Activated CD8-positive, alpha-beta memory T cell treated with anti-CD3 and anti-CD28 coated beads, Interleukin-2, amount 50 U/mL, for 24 hours (primary cell): ENCODE measurements at regions not wholly inside any gene's neighbourhood (a gene's known extent, or its start where the extent isn't known, plus 50 kb on each side); places are given as distances from the start of the nearest gene placed in this dataset.
"Not testable (repeated sequence)": the region's sequence is repeated elsewhere in the genome, so short reads cannot be mapped to it uniquely, and the experiment has no call there.

Experiments used
- DNase-seq: peaks from one replicate; pipeline ENCODE4 v3.0.0-alpha.2; 2020; ENCODE audit errors: extremely low read depth

DNA sequence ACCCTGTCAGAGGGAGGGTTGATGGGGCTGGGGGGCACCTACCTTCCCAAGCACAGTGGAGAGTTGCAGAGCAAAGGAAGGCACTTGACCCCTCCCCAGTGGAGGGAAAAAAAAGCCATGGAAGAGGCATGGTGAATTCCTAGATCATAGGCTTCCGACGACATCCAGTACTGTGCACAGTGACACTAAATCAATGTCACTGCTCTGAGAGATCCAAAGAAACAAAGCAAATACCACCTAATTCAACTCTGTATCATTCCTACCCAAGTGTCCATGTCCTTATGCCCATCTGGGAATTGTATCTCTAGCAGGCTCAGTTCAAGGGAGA is 344.2 kb upstream of the NCAM1 start:
- DNase-seq: no peak

DNA sequence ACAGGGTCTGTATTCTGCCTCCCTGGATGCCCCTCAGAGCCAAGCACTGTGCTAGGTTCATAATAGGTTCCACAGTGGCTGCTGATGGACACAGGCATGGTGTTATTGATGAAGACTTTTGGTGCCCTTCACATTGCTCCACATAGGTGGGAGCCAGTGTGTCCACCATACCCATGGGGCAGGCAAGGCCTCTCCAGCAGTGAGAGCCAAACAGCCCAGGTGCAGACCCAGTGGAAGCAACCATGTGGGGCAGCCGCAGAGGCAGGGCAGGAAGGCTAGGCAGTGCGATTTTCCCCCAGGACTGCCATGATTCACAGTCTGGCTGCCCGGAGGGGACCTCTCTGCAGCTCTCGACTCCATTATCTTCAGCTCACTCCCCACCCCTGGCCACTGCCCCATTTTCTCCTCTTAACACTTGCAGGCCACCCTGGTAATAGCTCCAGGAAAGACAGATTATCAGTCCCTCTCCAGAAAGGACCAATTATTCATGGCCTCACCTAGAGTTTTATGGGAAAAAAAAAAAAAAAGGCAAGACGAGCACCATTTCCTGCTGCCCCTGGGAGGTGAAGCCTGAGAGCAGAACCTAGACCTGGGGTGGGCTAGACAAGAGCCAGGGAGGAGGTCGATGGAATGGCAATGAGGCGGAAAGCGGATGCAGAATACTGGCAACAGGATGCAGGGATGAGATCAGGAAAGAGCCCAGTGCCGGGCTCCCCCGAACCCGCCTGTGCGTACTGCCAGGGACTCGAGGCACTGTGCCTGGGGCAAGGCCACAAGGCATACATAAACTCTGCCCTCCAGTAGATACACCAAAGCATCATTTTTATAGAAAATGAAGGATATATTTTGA is 343.0 kb upstream of the NCAM1 start:
- DNase-seq: no peak

GRCh38 chr11:112619106-112619505 is 342.1 kb upstream of the NCAM1 start:
- no peak for DNase-seq

DNA sequence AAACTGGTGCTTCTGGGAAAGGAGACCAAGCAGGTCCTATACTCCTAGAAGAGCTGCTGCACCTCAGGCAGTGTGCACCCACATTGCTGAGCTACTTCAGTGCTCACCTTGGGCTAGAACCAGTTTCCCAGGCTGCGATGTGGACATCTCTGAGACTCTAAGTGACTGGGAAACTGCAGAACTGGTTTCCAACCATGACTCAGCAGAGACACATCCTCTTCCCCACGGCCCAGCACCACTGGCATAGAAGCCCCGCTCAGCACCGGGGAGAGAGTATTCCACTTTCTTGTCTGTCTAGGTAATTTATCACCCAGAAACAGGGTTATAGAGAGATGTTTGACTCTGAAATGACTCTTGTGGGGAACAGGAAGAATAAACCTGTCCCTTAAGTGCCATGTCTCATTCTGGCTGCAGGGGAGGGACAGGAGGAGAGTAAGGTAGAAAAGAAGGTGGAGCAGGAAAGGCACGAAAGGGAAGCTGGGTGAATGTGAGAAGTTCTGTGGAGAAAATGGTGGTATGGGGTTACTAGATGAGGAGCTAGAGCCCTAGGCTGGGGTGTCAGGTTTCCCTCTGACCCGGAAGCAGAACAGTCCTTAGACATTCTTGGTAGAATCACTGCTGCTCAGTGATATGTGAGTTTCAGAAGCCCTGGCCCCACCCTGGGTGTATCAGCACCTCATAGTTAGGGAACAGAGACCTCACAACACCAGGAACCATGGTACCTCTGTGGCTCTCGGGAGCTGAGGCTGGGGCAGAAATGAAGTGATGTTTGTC is 340.4 kb upstream of the NCAM1 start:
- no peak for DNase-seq

DNA sequence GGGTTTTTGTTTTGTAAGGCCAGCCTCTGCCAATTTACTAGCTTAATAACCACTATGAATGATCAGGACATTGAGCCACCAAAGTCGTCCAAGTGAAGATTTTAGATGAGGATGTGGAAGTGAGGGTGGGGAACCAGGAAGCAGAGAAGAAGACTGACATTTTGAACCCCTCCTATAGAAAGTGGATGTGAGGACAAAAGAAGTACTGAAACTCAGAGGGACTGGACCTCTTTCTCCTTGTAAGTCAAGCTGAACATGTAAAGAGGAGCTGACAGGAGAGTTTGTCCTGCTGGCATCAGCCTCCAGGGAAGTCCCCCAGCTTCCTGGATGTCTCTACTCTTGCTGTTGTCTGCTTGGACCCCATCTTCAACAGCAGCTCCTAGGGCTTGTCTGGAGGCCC is 338.2 kb upstream of the NCAM1 start:
- DNase-seq: no peak

DNA sequence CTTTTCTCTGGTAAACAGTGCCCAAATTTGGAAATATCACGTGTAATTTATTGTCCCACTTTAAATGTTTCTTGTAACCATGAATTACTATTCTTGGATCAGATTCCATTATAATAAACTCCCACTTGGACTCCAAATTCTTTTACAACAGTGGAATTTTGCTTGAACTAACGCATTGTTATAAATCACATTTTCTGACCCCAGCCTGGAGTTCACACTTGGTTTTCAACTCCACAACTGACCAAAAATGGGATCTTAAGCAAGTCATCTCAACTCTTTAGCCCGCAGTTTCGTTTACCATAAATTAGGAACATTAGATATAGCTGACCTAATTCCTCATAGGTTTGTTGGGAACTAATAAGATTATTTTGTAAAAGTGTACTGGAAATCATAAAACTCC is 336.8 kb upstream of the NCAM1 start:
- DNase-seq: no peak

GRCh38 chr11:112624971-112625370 is 336.2 kb upstream of the NCAM1 start:
- not testable (repeated sequence) for DNase-seq

- no peak for DNase-seq
These were observed 335.4 kb upstream of the NCAM1 start for GRCh38 chr11:112625814-112626213.

DNA sequence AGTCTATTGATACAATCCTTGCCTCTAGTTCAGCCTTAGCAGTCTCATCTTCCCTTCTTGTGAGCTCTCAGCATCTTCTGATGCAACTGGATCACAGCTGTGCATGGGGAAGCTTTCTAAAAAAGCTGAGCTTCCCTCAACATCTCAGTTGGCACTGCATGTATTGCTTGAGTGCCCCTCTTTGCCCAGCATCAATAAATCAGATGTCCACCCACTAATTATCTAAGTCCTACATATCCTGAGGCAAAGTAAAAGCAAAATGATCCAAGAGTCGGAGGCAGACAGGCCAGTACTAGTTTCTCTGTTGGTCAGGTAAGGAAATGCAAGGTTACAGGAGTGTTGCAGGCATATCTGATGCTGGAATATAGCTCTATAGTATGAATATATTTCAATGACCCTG is 334.5 kb upstream of the NCAM1 start:
- DNase-seq: no peak

GRCh38 chr11:112627588-112628045 is 333.6 kb upstream of the NCAM1 start:
- no peak for DNase-seq

- DNase-seq: no peak
These were observed 332.5 kb upstream of the NCAM1 start for GRCh38 chr11:112628676-112629075.

DNA sequence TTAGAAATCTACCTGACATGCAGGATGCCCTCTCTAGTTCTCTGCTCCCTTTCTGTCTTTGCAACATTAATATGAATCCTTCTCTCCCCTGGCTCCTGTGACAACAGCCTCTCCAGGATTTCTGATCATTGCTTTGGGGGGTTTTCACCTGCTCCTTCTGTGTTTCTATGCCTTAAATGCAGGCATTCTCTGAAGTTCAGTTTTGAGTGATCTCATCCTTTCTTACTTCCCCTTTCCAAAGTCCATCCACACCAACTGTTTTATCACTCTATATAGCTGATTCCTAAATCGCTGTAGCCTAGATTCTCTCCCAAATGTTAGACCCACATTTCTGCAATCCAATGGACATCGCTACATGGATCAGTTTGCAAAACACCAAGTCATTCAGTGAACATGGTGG is 330.7 kb upstream of the NCAM1 start:
- DNase-seq: no peak

- no peak for DNase-seq
These were observed 329.9 kb upstream of the NCAM1 start for GRCh38 chr11:112631333-112631732.

DNA sequence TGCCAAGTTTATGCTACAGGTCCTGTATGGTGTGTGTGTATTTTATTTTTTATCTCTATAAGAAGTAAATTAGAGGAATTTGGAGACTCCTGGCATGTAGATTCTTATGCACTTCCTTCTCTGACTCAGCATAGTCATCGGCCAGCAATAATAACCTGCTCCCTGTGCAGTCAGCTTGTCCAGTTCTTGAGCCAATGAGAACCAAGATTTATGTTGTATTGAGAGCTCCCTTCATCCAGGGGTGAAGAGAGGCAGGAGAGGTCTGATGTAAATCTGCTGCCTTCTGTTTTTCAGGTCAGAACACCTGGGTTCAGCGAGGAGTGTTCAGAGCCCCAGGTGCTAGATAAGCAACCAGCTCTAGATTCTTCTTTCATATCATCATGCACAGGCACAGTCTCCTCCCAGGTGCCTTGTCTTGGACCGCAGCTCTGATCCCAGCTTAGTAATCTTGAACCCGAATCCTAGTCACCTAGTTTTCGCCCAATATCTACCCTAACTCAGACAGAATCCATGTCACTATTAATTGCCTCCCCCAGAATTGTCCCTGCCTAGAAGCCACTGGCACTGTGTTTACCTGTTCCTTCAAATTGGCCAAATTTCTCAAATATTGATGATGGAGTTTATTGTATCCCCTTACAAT is 328.2 kb upstream of the NCAM1 start:
- DNase-seq: no peak

DNA sequence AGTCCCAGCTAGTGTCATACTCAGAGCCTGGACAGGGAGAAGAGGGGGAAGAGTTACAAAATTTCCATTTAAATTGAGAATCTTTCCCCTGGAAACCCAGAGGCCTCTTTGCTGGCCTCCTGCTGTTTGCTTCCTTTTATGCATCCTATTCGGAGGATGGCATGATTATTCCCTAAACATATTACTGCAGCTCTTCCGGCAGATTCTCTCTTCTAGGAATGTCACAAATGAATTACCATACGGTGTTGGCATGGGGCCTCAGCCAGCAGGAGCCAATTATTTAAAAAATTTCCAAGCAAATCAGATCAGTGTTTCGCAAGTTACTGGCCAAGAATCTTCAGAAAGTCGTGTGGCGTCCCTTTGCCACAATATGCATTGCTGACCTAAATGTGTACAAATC is 326.7 kb upstream of the NCAM1 start:
- no peak for DNase-seq

- no peak for DNase-seq
These were observed 326.1 kb upstream of the NCAM1 start for GRCh38 chr11:112634995-112635737.

DNA sequence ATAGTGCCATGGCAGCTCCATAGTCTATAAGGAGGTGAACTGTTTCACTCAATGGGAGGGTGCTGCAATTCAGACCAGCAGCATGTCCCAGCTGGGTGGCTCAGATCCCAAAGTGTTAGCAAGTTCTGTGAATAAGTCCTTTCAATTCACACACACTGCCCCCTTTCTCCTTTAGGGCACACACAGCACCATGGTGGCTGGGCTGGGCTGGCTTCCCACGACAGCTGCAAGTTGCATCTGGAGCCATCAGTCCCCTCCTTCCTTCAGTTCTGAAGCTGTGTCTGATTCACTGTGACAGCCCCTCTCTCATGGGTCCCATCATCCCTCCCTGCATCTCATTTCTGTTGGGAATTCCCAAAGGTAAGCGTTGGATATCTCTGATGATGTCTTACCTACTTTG is 324.1 kb upstream of the NCAM1 start:
- DNase-seq: no peak

- DNase-seq: no peak
These were observed 323.3 kb upstream of the NCAM1 start for GRCh38 chr11:112637876-112638275.

- no peak for DNase-seq
These were observed 321.8 kb upstream of the NCAM1 start for GRCh38 chr11:112639469-112639868.

GRCh38 chr11:112643416-112643815 is 317.8 kb upstream of the NCAM1 start:
- no peak for DNase-seq

DNA sequence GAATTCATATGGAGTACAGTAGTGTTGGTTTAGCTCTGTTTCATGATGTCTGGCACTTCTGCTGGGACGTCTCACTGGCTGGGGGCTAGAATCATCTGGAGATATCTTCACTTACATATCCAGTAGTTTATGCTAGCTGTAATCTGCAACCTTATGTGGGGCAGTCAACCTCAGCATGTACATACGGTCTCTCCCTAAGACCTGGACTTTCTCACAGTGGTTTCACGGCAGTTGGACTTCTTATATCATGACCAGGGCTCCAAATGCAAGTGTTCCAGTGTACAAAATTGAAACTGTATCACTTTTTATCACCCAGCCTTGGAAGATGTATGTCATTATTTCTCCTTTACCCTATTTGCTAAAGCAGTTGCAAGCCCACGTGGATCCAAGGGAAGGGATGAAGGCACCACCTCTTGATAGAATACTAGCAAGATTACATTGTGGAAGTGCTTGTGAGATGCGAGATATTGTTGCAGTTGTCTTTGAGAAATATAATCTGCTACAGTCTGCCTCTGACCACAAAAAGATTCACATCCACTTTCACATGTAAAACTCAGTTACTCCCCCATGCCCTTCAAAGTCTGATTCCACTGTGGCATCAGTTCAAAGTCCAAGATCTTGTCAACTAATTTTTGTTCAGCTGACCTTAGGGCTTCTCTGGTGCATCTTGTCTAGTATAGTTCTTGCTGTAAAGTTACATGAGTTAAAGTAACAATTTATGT is 316.6 kb upstream of the NCAM1 start:
- no peak for DNase-seq
